ENCODE measurements at regions not wholly inside any gene's neighbourhood (a gene's known extent, or its start where the extent isn't known, plus 50 kb on each side); places are given as distances from the start of the nearest gene placed in this dataset.

GRCh38 chr2:17115042-17115441, 403.2 kb downstream of the RAD51AP2 start:
- no peaks in the 10 kb centered on the region for H3K36me3 ChIP-seq (ENCODE audit: control insufficient read depth, insufficient read depth, low read length)
- H3K4me3 ChIP-seq (ENCODE audit: low read depth, low read length) = no peak overlapping the region
- no peaks in the 10 kb centered on the region for H3K9me3 ChIP-seq (ENCODE audit: control insufficient read depth, insufficient read depth, low read length)
- H3K27me3 ChIP-seq (ENCODE audit: control insufficient read depth, insufficient read depth, low read length) = no peaks in the 10 kb centered on the region
- no peaks in the 10 kb centered on the region for H3K4me1 ChIP-seq (ENCODE audit: control insufficient read depth, insufficient read depth, low read length)
- no peak overlapping the region for H3K9ac ChIP-seq (ENCODE audit: low read depth, low read length)

GRCh38 chr2:17107871-17108270, 410.4 kb downstream of the RAD51AP2 start:
- Histone ChIP-seq H3K4me1 (ENCODE audit: control insufficient read depth, insufficient read depth, low read length) (no peaks in the 10 kb centered on the region), H3K4me3 (ENCODE audit: low read depth, low read length) (no peak overlapping the region), H3K9me3 (ENCODE audit: control insufficient read depth, insufficient read depth, low read length) (no peaks in the 10 kb centered on the region), H3K36me3 (ENCODE audit: control insufficient read depth, insufficient read depth, low read length) (no peaks in the 10 kb centered on the region), H3K27me3 (ENCODE audit: control insufficient read depth, insufficient read depth, low read length) (no peaks in the 10 kb centered on the region), H3K9ac (ENCODE audit: low read depth, low read length) (no peak overlapping the region)

DNA sequence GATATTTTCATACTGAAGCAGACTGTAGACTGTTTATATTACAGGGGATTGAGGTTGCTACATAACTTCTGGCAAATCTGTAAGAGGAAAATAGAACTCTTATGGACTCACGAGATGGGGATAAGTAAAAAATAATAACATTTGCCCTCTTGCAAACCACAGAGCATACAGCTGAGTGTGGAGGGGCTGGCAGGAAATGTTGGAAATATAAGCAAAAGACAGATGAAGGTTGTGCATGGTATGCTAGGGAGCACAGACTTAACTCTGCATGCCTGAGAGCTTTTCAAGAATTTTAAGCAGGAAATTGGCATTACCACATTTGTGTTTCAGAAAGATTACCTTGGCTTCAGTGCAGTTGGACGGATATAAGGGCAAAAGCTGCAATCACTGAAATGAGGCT, 411.1 kb downstream of the RAD51AP2 start:
- no peak overlapping the region for H3K4me3 ChIP-seq (ENCODE audit: low read depth, low read length)
- H3K4me1 ChIP-seq (ENCODE audit: control insufficient read depth, insufficient read depth, low read length) = no peaks in the 10 kb centered on the region
- H3K36me3 ChIP-seq (ENCODE audit: control insufficient read depth, insufficient read depth, low read length) = no peaks in the 10 kb centered on the region
- no peaks in the 10 kb centered on the region for H3K9me3 ChIP-seq (ENCODE audit: control insufficient read depth, insufficient read depth, low read length)
- no peak overlapping the region for H3K9ac ChIP-seq (ENCODE audit: low read depth, low read length)
- H3K27me3 ChIP-seq (ENCODE audit: control insufficient read depth, insufficient read depth, low read length) = no peaks in the 10 kb centered on the region

- H3K27me3 ChIP-seq (ENCODE audit: control insufficient read depth, insufficient read depth, low read length) = no peaks in the 10 kb centered on the region
- H3K9me3 ChIP-seq (ENCODE audit: control insufficient read depth, insufficient read depth, low read length) = no peaks in the 10 kb centered on the region
- H3K36me3 ChIP-seq (ENCODE audit: control insufficient read depth, insufficient read depth, low read length) = no peaks in the 10 kb centered on the region
- H3K4me3 ChIP-seq (ENCODE audit: low read depth, low read length) = no peak overlapping the region
- no peaks in the 10 kb centered on the region for H3K4me1 ChIP-seq (ENCODE audit: control insufficient read depth, insufficient read depth, low read length)
- no peak overlapping the region for H3K9ac ChIP-seq (ENCODE audit: low read depth, low read length)
Observed at GRCh38 chr2:17106418-17106817, 411.8 kb downstream of the RAD51AP2 start.

DNA sequence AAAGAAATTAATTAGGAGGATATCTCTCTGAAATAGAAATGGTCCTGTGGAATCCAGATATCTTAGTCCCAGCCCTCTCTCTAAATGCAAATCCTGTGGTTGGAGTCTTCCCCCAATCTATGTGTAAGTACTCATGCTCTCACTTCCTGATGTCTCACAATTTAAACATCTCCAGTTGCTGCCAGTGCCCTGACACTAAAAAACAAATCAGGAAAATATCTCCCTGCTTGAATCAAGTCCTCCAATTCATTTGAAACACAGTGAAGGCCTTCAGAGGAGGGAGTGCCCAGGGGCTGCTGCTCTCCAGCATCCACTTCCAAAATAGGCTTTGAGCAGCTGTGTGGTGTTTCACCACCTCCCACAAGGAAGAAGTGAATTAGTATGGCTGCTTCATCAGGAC, 413.8 kb downstream of the RAD51AP2 start:
- H3K4me1 ChIP-seq (ENCODE audit: control insufficient read depth, insufficient read depth, low read length) = no peaks in the 10 kb centered on the region
- H3K36me3 ChIP-seq (ENCODE audit: control insufficient read depth, insufficient read depth, low read length) = no peaks in the 10 kb centered on the region
- no peak overlapping the region for H3K9ac ChIP-seq (ENCODE audit: low read depth, low read length)
- no peaks in the 10 kb centered on the region for H3K9me3 ChIP-seq (ENCODE audit: control insufficient read depth, insufficient read depth, low read length)
- no peak overlapping the region for H3K4me3 ChIP-seq (ENCODE audit: low read depth, low read length)
- H3K27me3 ChIP-seq (ENCODE audit: control insufficient read depth, insufficient read depth, low read length) = no peaks in the 10 kb centered on the region

- no peak overlapping the region for H3K9ac ChIP-seq (ENCODE audit: low read depth, low read length)
- H3K4me3 ChIP-seq (ENCODE audit: low read depth, low read length) = no peak overlapping the region
- H3K27me3 ChIP-seq (ENCODE audit: control insufficient read depth, insufficient read depth, low read length) = no peaks in the 10 kb centered on the region
- no peaks in the 10 kb centered on the region for H3K9me3 ChIP-seq (ENCODE audit: control insufficient read depth, insufficient read depth, low read length)
- H3K36me3 ChIP-seq (ENCODE audit: control insufficient read depth, insufficient read depth, low read length) = no peaks in the 10 kb centered on the region
- no peaks in the 10 kb centered on the region for H3K4me1 ChIP-seq (ENCODE audit: control insufficient read depth, insufficient read depth, low read length)
Observed at GRCh38 chr2:17101596-17101995, 416.6 kb downstream of the RAD51AP2 start.

GRCh38 chr2:17101091-17101490, 417.1 kb downstream of the RAD51AP2 start:
- Histone ChIP-seq H3K27me3 (ENCODE audit: control insufficient read depth, insufficient read depth, low read length) (no peaks in the 10 kb centered on the region), H3K9ac (ENCODE audit: low read depth, low read length) (no peak overlapping the region), H3K9me3 (ENCODE audit: control insufficient read depth, insufficient read depth, low read length) (no peaks in the 10 kb centered on the region), H3K4me1 (ENCODE audit: control insufficient read depth, insufficient read depth, low read length) (no peaks in the 10 kb centered on the region), H3K4me3 (ENCODE audit: low read depth, low read length) (no peak overlapping the region), H3K36me3 (ENCODE audit: control insufficient read depth, insufficient read depth, low read length) (no peaks in the 10 kb centered on the region)

GRCh38 chr2:17095340-17095739, 422.9 kb downstream of the RAD51AP2 start:
- H3K9me3 ChIP-seq (ENCODE audit: control insufficient read depth, insufficient read depth, low read length) = no peaks in the 10 kb centered on the region
- H3K27me3 ChIP-seq (ENCODE audit: control insufficient read depth, insufficient read depth, low read length) = no peaks in the 10 kb centered on the region
- no peaks in the 10 kb centered on the region for H3K36me3 ChIP-seq (ENCODE audit: control insufficient read depth, insufficient read depth, low read length)
- H3K4me1 ChIP-seq (ENCODE audit: control insufficient read depth, insufficient read depth, low read length) = no peaks in the 10 kb centered on the region
- no peak overlapping the region for H3K4me3 ChIP-seq (ENCODE audit: low read depth, low read length)
- no peak overlapping the region for H3K9ac ChIP-seq (ENCODE audit: low read depth, low read length)

DNA sequence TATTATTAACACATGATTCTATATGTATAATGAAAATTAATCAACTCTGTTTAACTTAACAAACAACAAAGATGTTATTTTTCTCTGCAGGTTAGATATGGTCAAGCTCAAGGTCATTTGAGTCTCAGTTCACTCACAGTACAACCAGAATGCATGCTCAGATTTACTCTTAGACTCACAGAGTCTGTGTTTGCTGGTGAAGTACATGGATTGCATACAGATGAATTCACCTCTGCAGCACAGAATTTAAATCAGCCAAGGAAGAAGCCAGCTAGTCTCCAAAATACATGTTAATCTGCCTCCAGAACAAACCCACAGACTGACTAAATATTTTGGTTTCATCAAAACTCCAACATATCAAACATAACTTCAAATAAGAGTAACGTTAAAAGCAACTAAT, 424.5 kb downstream of the RAD51AP2 start:
- Histone ChIP-seq H3K4me3 (ENCODE audit: low read depth, low read length) (no peak overlapping the region), H3K9me3 (ENCODE audit: control insufficient read depth, insufficient read depth, low read length) (no peaks in the 10 kb centered on the region), H3K36me3 (ENCODE audit: control insufficient read depth, insufficient read depth, low read length) (no peaks in the 10 kb centered on the region), H3K9ac (ENCODE audit: low read depth, low read length) (no peak overlapping the region), H3K27me3 (ENCODE audit: control insufficient read depth, insufficient read depth, low read length) (no peaks in the 10 kb centered on the region), H3K4me1 (ENCODE audit: control insufficient read depth, insufficient read depth, low read length) (no peaks in the 10 kb centered on the region)

- Histone ChIP-seq H3K4me3 (ENCODE audit: low read depth, low read length) (no peak overlapping the region), H3K4me1 (ENCODE audit: control insufficient read depth, insufficient read depth, low read length) (no peaks in the 10 kb centered on the region), H3K9ac (ENCODE audit: low read depth, low read length) (no peak overlapping the region), H3K27me3 (ENCODE audit: control insufficient read depth, insufficient read depth, low read length) (no peaks in the 10 kb centered on the region), H3K9me3 (ENCODE audit: control insufficient read depth, insufficient read depth, low read length) (no peaks in the 10 kb centered on the region), H3K36me3 (ENCODE audit: control insufficient read depth, insufficient read depth, low read length) (no peaks in the 10 kb centered on the region)
Observed at GRCh38 chr2:17086990-17087389, 421.4 kb upstream of the CYRIA start.

DNA sequence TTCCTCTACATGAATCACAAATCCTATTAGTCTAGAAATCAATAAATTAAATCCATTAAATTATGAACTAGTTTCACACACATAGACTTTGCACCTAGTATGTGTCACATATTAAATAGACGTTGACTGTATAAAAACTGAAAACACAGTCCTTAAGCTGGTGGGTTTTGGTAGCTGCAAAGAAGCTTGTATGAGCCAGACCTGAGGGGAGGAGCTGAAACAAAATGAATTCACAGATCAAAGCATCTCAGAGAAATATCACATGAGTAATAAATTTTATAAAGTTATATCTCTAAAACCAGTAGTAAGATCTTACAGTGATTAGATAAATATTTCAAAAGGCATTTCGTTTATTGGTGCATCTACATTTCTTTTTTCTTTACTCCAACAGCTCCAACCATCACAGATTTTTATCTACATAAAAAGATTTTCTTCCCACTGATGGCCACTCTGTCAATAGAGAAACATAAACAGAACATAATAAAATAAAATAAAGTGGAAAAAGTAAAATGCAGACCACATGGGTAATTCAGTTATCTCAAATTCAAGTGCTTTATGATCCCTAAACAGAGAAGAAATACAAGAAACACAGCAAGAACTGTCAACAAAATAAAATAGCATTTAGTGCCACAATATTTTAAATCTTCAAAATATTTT, 420.0 kb upstream of the CYRIA start:
- Histone ChIP-seq H3K9me3 (ENCODE audit: control insufficient read depth, insufficient read depth, low read length) (no peaks in the 10 kb centered on the region), H3K36me3 (ENCODE audit: control insufficient read depth, insufficient read depth, low read length) (no peaks in the 10 kb centered on the region), H3K9ac (ENCODE audit: low read depth, low read length) (no peak overlapping the region), H3K4me3 (ENCODE audit: low read depth, low read length) (no peak overlapping the region), H3K27me3 (ENCODE audit: control insufficient read depth, insufficient read depth, low read length) (no peaks in the 10 kb centered on the region), H3K4me1 (ENCODE audit: control insufficient read depth, insufficient read depth, low read length) (no peaks in the 10 kb centered on the region)

GRCh38 chr2:17084877-17085276, 419.2 kb upstream of the CYRIA start:
- Histone ChIP-seq H3K4me3 (ENCODE audit: low read depth, low read length) (no peak overlapping the region), H3K4me1 (ENCODE audit: control insufficient read depth, insufficient read depth, low read length) (no peaks in the 10 kb centered on the region), H3K27me3 (ENCODE audit: control insufficient read depth, insufficient read depth, low read length) (no peaks in the 10 kb centered on the region), H3K36me3 (ENCODE audit: control insufficient read depth, insufficient read depth, low read length) (no peaks in the 10 kb centered on the region), H3K9ac (ENCODE audit: low read depth, low read length) (no peak overlapping the region), H3K9me3 (ENCODE audit: control insufficient read depth, insufficient read depth, low read length) (no peaks in the 10 kb centered on the region)
